DOHH2 (cell line): ENCODE measurements at regions not wholly inside any gene's neighbourhood (a gene's known extent, or its start where the extent isn't known, plus 50 kb on each side); places are given as distances from the start of the nearest gene placed in this dataset.

Experiments
- H3F3A ChIP-seq: fragments of 200-600 bp; sonication (generic), shearing (Covaris generic); 2 replicates; pipeline ENCODE4 v1.6.0; 2016; ENCODE audit warnings: antibody characterized with exemption, mild to moderate bottlenecking; ENCODE audit not compliant: control insufficient read depth, insufficient read depth
- H3K27ac ChIP-seq: fragments of 200-600 bp; sonication (generic); 2 replicates; pipeline ENCODE4 v1.5.1; 2014; ENCODE audit warnings: low read depth, mild to moderate bottlenecking, low read length, moderate library complexity
- H3K27me3 ChIP-seq: fragments of 200-600 bp; sonication (generic); 2 replicates; pipeline ENCODE4 v1.6.1; 2014; ENCODE audit warnings: mild to moderate bottlenecking, low read length, mixed read lengths; ENCODE audit not compliant: control insufficient read depth
- H3K36me3 ChIP-seq: fragments of 200-600 bp; sonication (generic); 2 replicates; pipeline ENCODE4 v1.6.1; 2014; ENCODE audit warnings: mild to moderate bottlenecking, low read length, moderate library complexity, mixed read lengths; ENCODE audit not compliant: control insufficient read depth
- H3K4me1 ChIP-seq: fragments of 200-600 bp; sonication (generic); 2 replicates; pipeline ENCODE4 v1.6.1; 2014; ENCODE audit warnings: mild to moderate bottlenecking, low read length, mixed read lengths; ENCODE audit not compliant: control insufficient read depth
- H3K4me2 ChIP-seq: fragments of 200-600 bp; sonication (generic); 2 replicates; pipeline ENCODE4 v1.6.0; 2014; ENCODE audit warnings: mild to moderate bottlenecking, low read length, moderate library complexity
- H3K4me3 ChIP-seq: fragments of 200-600 bp; sonication (generic); 2 replicates; pipeline ENCODE4 v1.5.1; 2014; ENCODE audit warnings: mild to moderate bottlenecking, low read length, mixed read lengths
- H3K79me2 ChIP-seq: fragments of 200-600 bp; sonication (generic); 2 replicates; pipeline ENCODE4 v1.6.1; 2014; ENCODE audit warnings: mild to moderate bottlenecking, low read length, mixed read lengths; ENCODE audit not compliant: control insufficient read depth
- H3K9me2 ChIP-seq: fragments of 200-600 bp; sonication (generic); replicated peaks from 2 replicates; pipeline ENCODE4 v1.6.1; 2014; ENCODE audit warnings: mild to moderate bottlenecking, low read length, mixed read lengths; ENCODE audit not compliant: control insufficient read depth
- H3K9me3 ChIP-seq: fragments of 200-600 bp; sonication (generic); 2 replicates; pipeline ENCODE4 v1.6.1; 2014; ENCODE audit warnings: antibody characterized with exemption, low read length, mixed read lengths; ENCODE audit not compliant: control insufficient read depth, insufficient read depth
- H4K20me1 ChIP-seq: fragments of 200-600 bp; sonication (generic); 2 replicates; pipeline ENCODE4 v1.6.0; 2014; ENCODE audit warnings: low read depth, mild to moderate bottlenecking, antibody characterized with exemption, low read length, moderate library complexity; ENCODE audit not compliant: control insufficient read depth, insufficient read depth
- EZH2phosphoT487 ChIP-seq: fragments of 200-600 bp; sonication (generic); IDR thresholded peaks from 2 replicates; pipeline ENCODE4 v1.6.1; 2017; ENCODE audit warnings: borderline replicate concordance, mild to moderate bottlenecking, antibody characterized with exemption, low read length, moderate library complexity, mixed read lengths
- TF ChIP-seq, protein P1 (sequence below): fragments of 200-600 bp; sonication (generic); IDR thresholded peaks from one replicate; pipeline ENCODE4 v1.5.1; 2014; ENCODE audit warnings: antibody characterized with exemption, mild to moderate bottlenecking, low read depth, low read length; ENCODE audit not compliant: poor library complexity, severe bottlenecking

DNA sequence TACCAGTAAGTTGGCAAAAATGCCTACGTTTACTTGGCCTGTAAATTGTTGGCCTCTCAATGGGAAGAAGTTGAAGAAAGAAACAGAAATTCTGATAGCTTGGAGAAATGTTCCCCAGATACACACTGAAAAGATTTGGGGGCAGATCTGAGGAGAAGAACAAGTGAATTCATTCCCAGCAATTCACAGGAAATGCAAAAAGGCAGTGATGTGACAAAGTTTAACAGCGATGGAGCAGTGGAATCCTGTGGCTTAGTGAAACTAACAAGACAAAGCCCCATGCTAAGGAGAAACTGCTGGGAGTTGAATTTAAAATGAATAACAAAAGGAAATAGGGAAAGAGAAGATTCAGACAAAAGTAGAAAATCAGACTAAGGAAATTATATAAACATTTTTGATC is 213.2 kb upstream of the EDIL3 start:
- Histone ChIP-seq H3F3A (no peaks in the 10 kb centered on the region), H3K9me2 (no peaks in the 10 kb centered on the region), H4K20me1 (no peaks in the 10 kb centered on the region), H3K9me3 (peaks cover 4% of the 10 kb centered on the region; the same call in 1 of the 2 replicates), H3K4me3 (no peak overlapping the region), H3K27me3 (no peaks in the 10 kb centered on the region), H3K36me3 (no peaks in the 10 kb centered on the region), H3K79me2 (no peaks in the 10 kb centered on the region), H3K27ac (no peak overlapping the region), H3K4me2 (no peak overlapping the region), H3K4me1 (no peaks in the 10 kb centered on the region)
- TF ChIP-seq EZH2phosphoT487 = no peak
- TF ChIP-seq, protein P1, sequence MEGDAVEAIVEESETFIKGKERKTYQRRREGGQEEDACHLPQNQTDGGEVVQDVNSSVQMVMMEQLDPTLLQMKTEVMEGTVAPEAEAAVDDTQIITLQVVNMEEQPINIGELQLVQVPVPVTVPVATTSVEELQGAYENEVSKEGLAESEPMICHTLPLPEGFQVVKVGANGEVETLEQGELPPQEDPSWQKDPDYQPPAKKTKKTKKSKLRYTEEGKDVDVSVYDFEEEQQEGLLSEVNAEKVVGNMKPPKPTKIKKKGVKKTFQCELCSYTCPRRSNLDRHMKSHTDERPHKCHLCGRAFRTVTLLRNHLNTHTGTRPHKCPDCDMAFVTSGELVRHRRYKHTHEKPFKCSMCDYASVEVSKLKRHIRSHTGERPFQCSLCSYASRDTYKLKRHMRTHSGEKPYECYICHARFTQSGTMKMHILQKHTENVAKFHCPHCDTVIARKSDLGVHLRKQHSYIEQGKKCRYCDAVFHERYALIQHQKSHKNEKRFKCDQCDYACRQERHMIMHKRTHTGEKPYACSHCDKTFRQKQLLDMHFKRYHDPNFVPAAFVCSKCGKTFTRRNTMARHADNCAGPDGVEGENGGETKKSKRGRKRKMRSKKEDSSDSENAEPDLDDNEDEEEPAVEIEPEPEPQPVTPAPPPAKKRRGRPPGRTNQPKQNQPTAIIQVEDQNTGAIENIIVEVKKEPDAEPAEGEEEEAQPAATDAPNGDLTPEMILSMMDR = no peak

DNA sequence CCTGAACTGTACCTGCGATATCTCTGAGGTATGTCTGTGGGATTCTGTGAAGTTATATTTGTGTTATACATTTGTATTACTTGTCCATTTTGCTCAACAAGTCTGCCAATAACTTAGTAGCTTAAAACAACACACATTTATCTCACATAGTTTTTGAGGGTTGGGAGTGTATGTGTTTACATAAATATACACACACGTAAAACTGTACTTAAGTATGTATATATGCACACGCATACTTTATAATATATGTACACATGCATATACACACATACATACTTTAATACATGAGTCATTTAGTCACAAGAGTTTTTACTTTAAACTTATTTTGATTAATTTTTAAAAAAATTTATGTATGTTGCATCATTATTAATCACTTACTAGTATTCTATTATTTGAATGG is 205.9 kb upstream of the EDIL3 start:
- H3F3A ChIP-seq = no peaks in the 10 kb centered on the region

DNA sequence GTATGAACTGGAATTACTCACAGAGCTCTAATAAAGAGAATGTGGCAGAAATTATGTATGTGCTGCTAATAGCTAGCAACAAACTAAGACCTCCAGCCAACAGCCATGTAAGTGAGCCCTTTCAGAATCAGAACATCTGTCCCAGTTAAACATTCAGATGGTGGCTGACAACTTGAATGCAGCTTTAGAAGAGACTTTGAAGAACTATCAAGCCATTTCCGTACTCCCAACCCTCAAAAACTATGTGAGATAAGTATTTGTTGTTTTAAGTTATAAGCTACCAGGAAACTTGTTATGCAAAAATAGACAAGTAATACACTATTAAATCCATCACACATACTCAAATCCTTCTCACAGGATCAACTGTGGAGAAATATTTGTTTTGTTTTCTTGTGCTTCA is 205.2 kb upstream of the EDIL3 start:
- no peak overlapping the region for H3K27ac ChIP-seq
- H3K27me3 ChIP-seq = no peaks in the 10 kb centered on the region
- H3K79me2 ChIP-seq = no peaks in the 10 kb centered on the region
- H3K9me2 ChIP-seq = no peaks in the 10 kb centered on the region
- H3F3A ChIP-seq = no peaks in the 10 kb centered on the region
- no peaks in the 10 kb centered on the region for H4K20me1 ChIP-seq
- H3K4me3 ChIP-seq = no peak overlapping the region
- H3K36me3 ChIP-seq = no peaks in the 10 kb centered on the region
- no peak overlapping the region for H3K4me2 ChIP-seq
- TF ChIP-seq, protein P1 = no peak
- no peak for TF ChIP-seq EZH2phosphoT487
- no peaks in the 10 kb centered on the region for H3K9me3 ChIP-seq
- H3K4me1 ChIP-seq = no peaks in the 10 kb centered on the region

More for the DNA sequence above, 205.9 kb upstream of the EDIL3 start:
- Histone ChIP-seq H3K9me3 (no peaks in the 10 kb centered on the region), H3K36me3 (no peaks in the 10 kb centered on the region), H3K27me3 (no peaks in the 10 kb centered on the region), H3K4me3 (no peak overlapping the region), H3K79me2 (no peaks in the 10 kb centered on the region), H3K9me2 (no peaks in the 10 kb centered on the region), H3K4me2 (no peak overlapping the region), H3K4me1 (no peaks in the 10 kb centered on the region), H4K20me1 (no peaks in the 10 kb centered on the region), H3K27ac (no peak overlapping the region)
- no peak for TF ChIP-seq EZH2phosphoT487
- TF ChIP-seq, protein P1 = no peak

DNA sequence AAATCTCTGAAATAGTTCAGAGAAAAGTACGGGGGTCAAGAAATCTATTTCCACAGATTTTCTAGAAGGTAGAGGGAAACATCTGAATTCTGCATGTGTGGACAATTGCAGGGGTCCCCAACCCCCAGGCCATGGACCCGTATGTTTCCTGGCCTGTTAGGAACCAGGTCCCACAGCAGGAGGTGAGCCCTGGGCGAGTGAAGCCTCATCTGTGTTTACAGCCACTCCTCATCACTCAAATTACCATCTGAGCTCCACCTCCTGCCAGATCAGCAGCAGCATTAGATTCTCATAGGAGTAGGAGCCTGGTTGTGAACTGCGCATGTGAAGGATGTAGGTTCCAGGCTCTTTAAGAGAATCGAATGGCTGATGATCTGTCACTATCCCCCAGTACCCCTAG is 200.5 kb upstream of the EDIL3 start:
- TF ChIP-seq, protein P1 = no peak
- TF ChIP-seq EZH2phosphoT487 = no peak
- Histone ChIP-seq H3K79me2 (no peaks in the 10 kb centered on the region), H3K36me3 (no peaks in the 10 kb centered on the region), H3F3A (no peaks in the 10 kb centered on the region), H3K27ac (no peak overlapping the region), H3K4me1 (no peaks in the 10 kb centered on the region), H3K27me3 (no peaks in the 10 kb centered on the region), H3K4me2 (no peak overlapping the region), H3K9me2 (no peaks in the 10 kb centered on the region), H3K9me3 (no peaks in the 10 kb centered on the region), H3K4me3 (no peak overlapping the region), H4K20me1 (no peaks in the 10 kb centered on the region)
